GM19395 (cell line): ENCODE measurements at regions not wholly inside any gene's neighbourhood (a gene's known extent, or its start where the extent isn't known, plus 50 kb on each side); places are given as distances from the start of the nearest gene placed in this dataset.
"Not testable (repeated sequence)": the region's sequence is repeated elsewhere in the genome, so short reads cannot be mapped to it uniquely, and the experiment has no call there.

Experiments
- ATAC-seq: cut with Tn5 transposase; IDR thresholded peaks from one replicate; pipeline ENCODE4 v1.9.1; 2021; ENCODE audit warnings: mild to moderate bottlenecking, moderate library complexity; ENCODE audit not compliant: unreplicated experiment

GRCh38 chr5:106854105-106854687, 816.5 kb downstream of the EFNA5 start:
- no peak for ATAC-seq

GRCh38 chr5:106853266-106853665, 817.5 kb downstream of the EFNA5 start:
- ATAC-seq, result no peak

DNA sequence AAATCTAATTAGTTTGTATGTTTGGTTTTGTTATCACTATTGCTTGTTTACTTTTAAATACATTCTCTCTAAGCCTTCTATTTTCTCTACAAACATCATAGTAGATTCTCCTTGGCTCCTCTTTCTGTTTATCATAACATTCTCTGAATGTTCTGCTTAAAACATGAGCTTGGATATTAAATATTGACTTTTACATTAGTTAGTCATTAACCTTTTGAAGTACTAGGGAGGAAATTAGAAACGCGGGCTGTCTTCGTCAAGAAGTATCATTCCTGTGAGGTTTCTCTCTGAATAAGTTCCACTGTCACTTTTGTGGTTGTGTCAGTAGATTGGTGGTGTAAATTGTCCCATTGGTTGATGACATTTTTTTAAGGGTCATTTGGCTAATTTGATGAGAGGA, 821.5 kb downstream of the EFNA5 start:
- no peak for ATAC-seq

DNA sequence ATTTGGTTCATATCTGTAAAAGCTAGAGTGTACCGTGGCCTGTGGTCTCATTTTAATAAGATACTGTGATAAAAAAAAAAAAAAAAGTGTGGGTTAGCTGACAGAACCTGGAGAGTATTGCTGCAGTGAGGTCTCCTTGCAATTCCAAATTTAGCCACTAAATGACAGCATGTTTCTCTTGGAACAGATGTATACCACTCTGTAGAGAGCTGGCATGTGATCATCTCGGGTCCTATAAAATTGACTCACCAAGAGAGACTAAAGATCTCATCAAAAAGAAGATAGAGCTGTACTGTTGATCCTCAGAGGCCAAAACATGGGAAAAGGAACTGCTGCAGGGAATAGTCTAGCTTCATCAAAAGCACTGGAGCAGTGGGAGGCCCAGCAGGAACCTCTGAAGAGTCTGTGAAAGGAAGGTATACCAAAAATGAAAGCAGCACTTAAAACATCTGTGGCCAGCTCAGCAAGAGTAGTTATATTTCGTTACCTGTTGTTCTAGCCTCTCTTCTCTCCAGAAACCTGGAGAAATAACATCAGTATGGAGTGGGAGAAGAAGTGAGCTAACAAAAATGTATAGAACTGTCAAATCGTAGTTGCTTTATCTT, 826.8 kb downstream of the EFNA5 start:
- ATAC-seq, result no peak

- ATAC-seq, result no peak
Observed at GRCh38 chr5:106833517-106833916, 837.2 kb downstream of the EFNA5 start.

- ATAC-seq, result no peak
Observed at GRCh38 chr5:106827061-106827460, 843.7 kb downstream of the EFNA5 start.

- no peak for ATAC-seq
Observed at GRCh38 chr5:106825374-106825773, 845.4 kb downstream of the EFNA5 start.

GRCh38 chr5:106822851-106823250, 847.9 kb downstream of the EFNA5 start:
- no peak for ATAC-seq

DNA sequence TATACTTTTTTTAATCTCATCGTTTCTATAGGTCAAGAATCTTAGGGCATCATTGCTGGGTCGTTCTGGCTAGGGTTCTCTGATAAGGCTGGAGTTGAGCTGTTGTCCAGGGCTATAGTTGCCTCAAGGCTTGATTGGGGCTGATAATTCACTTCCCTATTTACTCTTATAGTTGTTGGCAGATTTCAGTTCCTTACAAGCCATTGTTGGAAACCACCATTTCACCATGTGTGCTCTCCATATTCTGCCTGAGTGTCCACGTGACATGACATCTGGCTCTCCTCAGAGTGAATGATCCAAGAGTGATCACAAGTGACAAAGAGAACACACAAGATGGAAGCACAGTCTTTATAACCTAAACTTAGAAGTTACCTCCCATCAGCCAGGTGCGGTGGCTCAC, 852.2 kb downstream of the EFNA5 start:
- no peak for ATAC-seq

- no peak for ATAC-seq
Observed at GRCh38 chr5:106814961-106815360, 855.8 kb downstream of the EFNA5 start.

DNA sequence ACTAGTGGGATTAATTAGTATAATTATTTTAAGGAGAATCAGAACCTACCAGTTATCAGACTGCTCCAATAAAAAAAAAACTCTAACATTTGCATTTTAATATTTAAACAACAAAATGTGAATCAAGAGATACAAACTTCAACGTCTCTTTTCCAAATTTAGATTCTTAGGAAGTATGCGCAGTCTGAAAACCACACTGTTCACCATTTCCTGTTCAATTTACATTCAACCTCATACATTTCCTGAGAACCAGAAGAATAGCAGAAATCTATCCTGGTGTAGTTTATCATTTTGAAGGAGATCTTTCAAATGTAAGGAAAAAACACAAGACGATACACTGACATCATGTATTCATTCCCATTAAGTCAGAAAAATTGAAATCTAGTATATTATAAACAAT, 869.2 kb downstream of the EFNA5 start:
- ATAC-seq, result no peak

- no peak for ATAC-seq
Observed at GRCh38 chr5:106797996-106798395, 872.7 kb downstream of the EFNA5 start.

GRCh38 chr5:106796081-106796480, 874.7 kb downstream of the EFNA5 start:
- no peak for ATAC-seq

DNA sequence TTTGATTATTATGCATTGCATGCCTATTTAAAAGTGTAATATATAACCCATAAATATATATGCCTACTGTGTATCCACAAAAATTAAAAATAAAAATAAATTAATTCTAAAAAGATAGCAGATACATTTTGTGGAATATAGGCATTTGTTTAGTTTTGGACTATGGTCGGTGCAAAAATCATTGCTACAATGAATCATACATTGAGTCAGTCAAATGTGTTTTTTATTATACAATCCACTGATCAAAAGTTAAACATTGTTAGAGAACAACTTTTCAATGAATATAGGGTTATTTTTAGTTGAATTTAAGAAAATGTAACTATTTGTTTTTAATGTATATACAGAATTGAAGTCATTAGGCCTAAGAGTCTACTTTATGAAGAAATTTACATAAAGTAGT, 885.9 kb downstream of the EFNA5 start:
- no peak for ATAC-seq

DNA sequence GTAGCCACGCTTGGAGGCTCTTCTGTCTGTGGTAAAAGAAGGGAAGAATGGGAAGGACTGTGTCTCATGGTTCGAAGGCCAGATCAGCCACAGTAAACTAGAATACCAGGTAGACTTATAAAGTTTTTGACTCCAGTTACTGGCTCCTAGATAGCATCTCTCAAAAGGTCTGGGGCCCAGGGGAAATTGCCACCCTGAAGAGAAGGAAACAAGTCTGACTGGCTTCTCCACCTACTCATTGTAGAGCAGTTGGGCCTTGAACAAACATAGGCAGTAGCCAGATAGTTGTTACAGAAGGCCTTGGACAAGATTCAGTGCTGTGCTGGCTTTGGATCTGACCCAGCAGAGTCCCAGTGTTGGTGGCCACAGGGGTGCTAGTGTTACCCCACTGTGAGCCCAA, 890.4 kb downstream of the EFNA5 start:
- ATAC-seq, result no peak

DNA sequence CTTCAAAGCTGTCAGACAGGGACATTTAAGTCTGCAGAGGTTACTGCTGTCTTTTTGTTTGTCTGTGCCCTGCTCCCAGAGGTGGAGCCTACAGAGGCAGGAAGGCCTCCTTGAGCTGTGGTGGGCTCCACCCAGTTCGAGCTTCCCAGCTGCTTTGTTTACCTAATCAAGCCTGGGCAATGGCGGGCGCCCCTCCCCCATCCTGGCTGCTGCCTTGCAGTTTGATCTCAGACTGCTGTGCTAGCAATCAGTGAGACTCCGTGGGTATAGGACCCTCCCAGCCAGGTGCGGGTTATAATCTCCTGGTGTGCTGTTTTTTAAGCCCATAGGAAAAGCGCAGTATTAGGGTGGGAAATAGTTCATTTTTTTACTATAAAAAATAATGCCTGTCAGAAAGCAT, 894.2 kb downstream of the EFNA5 start:
- ATAC-seq, result not testable (repeated sequence)

DNA sequence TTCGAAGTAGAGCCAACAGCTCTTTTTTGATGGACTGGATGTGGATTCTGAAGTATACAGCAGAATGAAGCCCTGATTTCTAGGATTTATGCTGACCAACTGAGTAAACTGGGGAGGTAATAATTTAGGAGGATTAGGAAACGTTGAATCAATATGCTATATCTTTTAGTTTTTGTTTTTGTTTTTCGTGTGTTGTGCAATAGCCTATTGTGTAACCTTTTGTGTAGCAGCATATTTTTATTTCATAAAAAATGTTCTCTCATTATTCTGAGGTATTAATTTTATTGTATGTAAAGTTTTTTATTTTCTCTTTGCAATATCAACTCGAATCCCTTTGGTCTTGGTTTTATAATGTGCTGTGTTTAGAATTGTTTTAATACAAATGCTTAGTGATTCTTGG, 902.3 kb downstream of the EFNA5 start:
- ATAC-seq, result no peak

- no peak for ATAC-seq
Observed at GRCh38 chr5:106766916-106767315, 903.8 kb downstream of the EFNA5 start.

DNA sequence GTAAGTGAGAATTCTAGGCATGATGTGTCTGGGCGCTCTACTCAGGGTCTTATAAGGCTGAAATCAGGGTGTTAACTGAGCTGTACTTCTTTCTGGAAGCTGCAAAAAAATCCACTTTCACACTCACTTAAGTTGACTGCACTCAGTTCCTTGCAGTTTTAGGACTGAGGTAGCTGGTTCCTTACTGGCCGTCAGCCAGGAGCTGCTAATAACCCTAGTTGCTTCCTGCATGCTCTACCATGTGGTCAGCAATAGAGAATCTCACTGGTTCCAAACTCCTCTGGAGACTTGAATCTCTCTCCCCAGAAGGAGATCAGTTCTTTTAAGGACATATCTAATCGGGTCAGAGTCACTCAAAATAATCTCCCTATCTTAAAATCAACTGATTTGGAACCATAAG, 911.2 kb downstream of the EFNA5 start:
- no peak for ATAC-seq

- ATAC-seq, result no peak
Observed at GRCh38 chr5:106759152-106759551, 911.6 kb downstream of the EFNA5 start.

GRCh38 chr5:106757672-106758071, 913.1 kb downstream of the EFNA5 start:
- ATAC-seq, result no peak

GRCh38 chr5:106755789-106756188, 914.9 kb downstream of the EFNA5 start:
- no peak for ATAC-seq

DNA sequence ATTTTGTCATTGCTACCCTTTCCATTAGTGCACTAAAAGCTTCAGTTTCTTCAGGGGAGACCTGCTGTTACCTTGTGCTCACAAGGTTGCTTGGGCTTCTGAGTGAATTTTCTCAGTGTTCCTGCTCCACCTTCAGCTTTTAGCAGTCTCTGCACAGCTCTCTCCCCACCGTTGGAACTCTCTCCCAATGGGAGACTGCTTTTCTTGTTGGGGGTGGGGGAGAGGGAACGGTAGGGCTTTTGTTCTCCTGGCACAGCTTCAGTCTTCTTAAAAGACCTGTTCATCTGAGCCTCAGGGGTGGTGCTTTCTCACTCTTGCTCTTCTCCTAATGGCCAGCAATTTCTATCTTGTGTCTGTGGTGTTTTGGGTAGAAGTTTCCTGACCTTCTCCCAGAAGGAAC, 915.7 kb downstream of the EFNA5 start:
- no peak for ATAC-seq
